HepG2 (cell line): ENCODE measurements at regions not wholly inside any gene's neighbourhood (a gene's known extent, or its start where the extent isn't known, plus 50 kb on each side); places are given as distances from the start of the nearest gene placed in this dataset.

Experiments
- ATAC-seq: fragments of 200-7000 bp; cut with Tn5 transposase; 3 replicates; pipeline ENCODE4 v1.9.1; 2020; ENCODE audit warnings: mild to moderate bottlenecking, moderate library complexity
- BruUV-seq: library from RNA; stranded (reverse); fragments of 400-500 nt; replicated peaks from 2 replicates; lab custom pipeline; 2021; lab: Mats Ljungman, UMichigan
- CTCF ChIA-PET: fragments of 300-600 bp; formaldehyde crosslinking; extraction: SDS; loops from one replicate; lab custom pipeline; 2021; ENCODE audit warnings: low total read pairs, inconsistent platforms, low intra/inter-chr PET ratio; lab: Yijun Ruan, JAX
- POLR2A ChIA-PET: fragments of 350-600 bp; sonication (Branson Sonifier 250); formaldehyde crosslinking; loops from one replicate; lab custom pipeline; 2020; ENCODE audit warnings: antibody characterized with exemption, inconsistent platforms; lab: Yijun Ruan, JAX
- DNase-seq: peaks from one replicate; pipeline ENCODE4 v3.0.0-alpha.2; 2015; ENCODE audit warnings: low spot score
- FAIRE-seq: peaks from 3 replicates; lab custom pipeline; 2011; peaks lifted over from hg19 to GRCh38; lab: Jason Lieb, UNC
- H2AFZ ChIP-seq: one replicate; pipeline ENCODE4 v1.6.1; 2011; ENCODE audit warnings: low read length, inconsistent platforms
- H3K27ac ChIP-seq: fragments of 300-600 bp; 3 replicates; pipeline ENCODE4 v1.8.0; 2011; ENCODE audit warnings: mixed run types, mild to moderate bottlenecking, mixed read lengths, low read length, inconsistent platforms; ENCODE audit not compliant: insufficient read depth; ENCODE audit errors: extremely low read length
- H3K27me3 ChIP-seq, 2 experiments: fragments of 200-600 bp in 1 of 2; 2 replicates in 1 of 2; 3 replicates in 1 of 2; pipeline versions ENCODE4 v1.6.0 to v1.8.0; 2011; ENCODE audit warnings: low read length in 2 of 2, mild to moderate bottlenecking in 2 of 2, moderate library complexity in 2 of 2, inconsistent platforms in 1 of 2; ENCODE audit not compliant: insufficient read depth in 2 of 2, control insufficient read depth in 1 of 2
- H3K36me3 ChIP-seq, 2 experiments: fragments of 200-600 bp in 1 of 2; replicated peaks in 1 of 2; 2 replicates in 1 of 2; 3 replicates in 1 of 2; pipeline versions ENCODE4 v1.5.1 to v1.8.0; 2011; ENCODE audit warnings: low read length in 2 of 2, inconsistent platforms in 1 of 2; ENCODE audit not compliant: insufficient read depth in 2 of 2, control insufficient read depth in 1 of 2
- H3K4me1 ChIP-seq: 2 replicates; pipeline ENCODE4 v1.5.1; 2012; ENCODE audit warnings: low read length, inconsistent platforms; ENCODE audit not compliant: insufficient read depth
- H3K4me2 ChIP-seq: 2 replicates; pipeline ENCODE4 v1.6.0; 2011; ENCODE audit warnings: low read depth, low read length, inconsistent platforms
- H3K4me3 ChIP-seq, 3 experiments: fragments of 200-600 bp in 1 of 3; sonication (generic), shearing (Covaris generic) in 1 of 3; replicated peaks in 1 of 3; 2 replicates each; pipeline ENCODE4 v1.5.1; 2011 to 2016; ENCODE audit warnings: low read length in 3 of 3, inconsistent platforms in 2 of 3, low read depth in 2 of 3, mild to moderate bottlenecking in 2 of 3, control low read depth in 1 of 3, mixed read lengths in 1 of 3; ENCODE audit not compliant: insufficient read depth in 1 of 3
- H3K79me2 ChIP-seq: one replicate; pipeline ENCODE4 v1.6.1; 2011; ENCODE audit warnings: low read length, inconsistent platforms; ENCODE audit not compliant: insufficient read depth
- H3K9ac ChIP-seq: 2 replicates; pipeline ENCODE4 v1.6.0; 2011; ENCODE audit warnings: mild to moderate bottlenecking, low read depth, low read length, inconsistent platforms; ENCODE audit not compliant: insufficient read depth
- H3K9me3 ChIP-seq: 2 replicates; pipeline ENCODE4 v1.5.1; 2012; ENCODE audit warnings: mild to moderate bottlenecking, low read length
- H4K20me1 ChIP-seq: 2 replicates; pipeline ENCODE4 v1.6.0; 2011; ENCODE audit warnings: inconsistent platforms, mild to moderate bottlenecking, low read length, moderate library complexity; ENCODE audit not compliant: insufficient read depth
- ARID2 ChIP-seq: sonication (generic); formaldehyde crosslinking; IDR thresholded peaks from 2 replicates; pipeline ENCODE4 v1.8.1; 2022; ENCODE audit warnings: mild to moderate bottlenecking, missing genetic modification reagents, borderline replicate concordance
- CENPT ChIP-seq: sonication (generic); formaldehyde crosslinking; IDR thresholded peaks from 2 replicates; pipeline ENCODE4 v1.8.0; 2022; ENCODE audit warnings: low read depth, mild to moderate bottlenecking, moderate library complexity, missing genetic modification reagents
- KDM4B ChIP-seq: sonication (generic); formaldehyde crosslinking; IDR thresholded peaks from 2 replicates; pipeline ENCODE4 v1.4.0; 2020; ENCODE audit warnings: missing genetic modification reagents
- PATZ1 ChIP-seq: sonication (generic); formaldehyde crosslinking; IDR thresholded peaks from 2 replicates; pipeline ENCODE4 v1.4.0; 2020; ENCODE audit warnings: missing genetic modification reagents
- ZBTB2 ChIP-seq: sonication (generic); formaldehyde crosslinking; IDR thresholded peaks from 2 replicates; pipeline ENCODE4 v1.8.0; 2022; ENCODE audit warnings: low read depth, missing genetic modification reagents
- ZNF280B ChIP-seq: sonication (generic); formaldehyde crosslinking; IDR thresholded peaks from 2 replicates; pipeline ENCODE4 v1.5.0; 2020; ENCODE audit warnings: missing genetic modification reagents, mild to moderate bottlenecking, borderline replicate concordance
- ZNF768 ChIP-seq: sonication (generic); formaldehyde crosslinking; IDR thresholded peaks from 2 replicates; pipeline ENCODE4 v1.4.0; 2020; ENCODE audit warnings: missing genetic modification reagents
- ZSCAN9 ChIP-seq: IDR thresholded peaks from 2 replicates; pipeline ENCODE4 v1.6.1; 2016; ENCODE audit warnings: borderline replicate concordance
- WGBS: methylation state at CpG from one replicate; pipeline ENCODE4 v1.1.6; 2017; ENCODE audit warnings: low lambda C conversion rate; 5-methylcytosine and 5-hydroxymethylcytosine counted together
- in situ Hi-C: cut with HindIII; loops from 2 replicates; pipeline ENCODE4 v1.10.0; 2017; ENCODE audit warnings: low pct_unique_long_range_greater_than_20kb; ENCODE audit not compliant: extremely low pct_ligation_motif_present
- intact Hi-C: fragments of 100-400 bp; cut with micrococcal nuclease; formaldehyde crosslinking; loops from one replicate; pipeline ENCODE4 v1.10.0; 2022; ENCODE audit not compliant: unreplicated experiment

GRCh38 chr9:135220601-135221575 is 133.4 kb downstream of the OLFM1 start (continued):
- TF ChIP-seq PATZ1 (no peak), ARID2 (CRISPR knock-in tag) (no peak), CENPT (CRISPR knock-in tag) (no peak), ZSCAN9 (no peak), KDM4B (CRISPR knock-in tag) (no peak), ZNF280B (CRISPR knock-in tag) (no peak)

- FAIRE-seq: no peak
- Histone ChIP-seq H3K9me3 (no peaks in the 10 kb centered on the region), H3K27me3 (peaks cover 11 to 61% of the 10 kb centered on the region in 2 experiments; a peak in 3 of 5 replicates)
These were observed 134.1 kb downstream of the OLFM1 start for GRCh38 chr9:135221576-135221950.

More at GRCh38 chr9:135221576-135221950, 134.1 kb downstream of the OLFM1 start:
- ChIA-PET POLR2A (no interaction called here), CTCF (no interaction called here)
- ATAC-seq (no peak), DNase-seq (no peak)
- no peak overlapping the region for H3K27ac ChIP-seq
- TF ChIP-seq ZBTB2 (CRISPR knock-in tag) (no peak), ZNF768 (CRISPR knock-in tag) (peak; percentile 77; the same call in 1 of the 2 replicates)
- WGBS: 1% methylated on average over 8 of the region's 9 CpGs
- intact Hi-C loops (no loop called here), in situ Hi-C loops (no loop called here)
- no TSS peak for BruUV-seq
- no peak overlapping the region for H2AFZ ChIP-seq
- no peak overlapping the region for H3K4me2 ChIP-seq
- H3K9ac ChIP-seq: no peak overlapping the region
- no peaks in the 10 kb centered on the region for H4K20me1 ChIP-seq
- H3K4me1 ChIP-seq: no peaks in the 10 kb centered on the region
- H3K4me3 ChIP-seq: no peak overlapping the region
- H3K79me2 ChIP-seq: no peaks in the 10 kb centered on the region
- H3K36me3 ChIP-seq: no peaks in the 10 kb centered on the region
